Prostate gland (tissue), 2 donors: ENCODE measurements at regions not wholly inside any gene's neighbourhood (a gene's known extent, or its start where the extent isn't known, plus 50 kb on each side); places are given as distances from the start of the nearest gene placed in this dataset.

Experiments used
- DNase-seq: peaks from one replicate; pipeline ENCODE4 v3.0.0-alpha.2; 2019; ENCODE audit warnings: low spot score
- H3K27ac ChIP-seq, 2 donors: fragments of 200-600 bp; sonication (generic); 2 replicates each; pipeline ENCODE4 v1.5.1; 2017 to 2019
- H3K27me3 ChIP-seq: fragments of 200-600 bp; sonication (generic); replicated peaks from 2 replicates; pipeline ENCODE4 v1.5.1; 2019; ENCODE audit not compliant: insufficient read depth
- H3K36me3 ChIP-seq, 2 donors: fragments of 200-600 bp; sonication (generic); 1 replicate in 1 of 2; 2 replicates in 1 of 2; pipeline versions ENCODE4 v1.5.1 to v1.8.1; 2017 to 2019
- H3K4me1 ChIP-seq: fragments of 200-600 bp; sonication (generic); replicated peaks from 2 replicates; pipeline ENCODE4 v1.5.1; 2019
- H3K4me3 ChIP-seq, 2 donors: fragments of 200-600 bp; sonication (generic); 2 replicates each; pipeline ENCODE4 v1.5.1; 2017 to 2019
- H3K9me3 ChIP-seq: fragments of 200-600 bp; sonication (generic); 2 replicates; pipeline ENCODE4 v1.5.1; 2017
- CTCF ChIP-seq, 4 experiments: fragments of 200-600 bp in 2 of 4; fragments of 450-650 bp in 2 of 4; sonication (generic) in 2 of 4; IDR thresholded peaks; 1 replicate in 3 of 4; 2 replicates in 1 of 4; pipeline ENCODE4 v1.5.1; 2016 to 2019; ENCODE audit warnings: antibody characterized with exemption in 4 of 4, mild to moderate bottlenecking in 2 of 4, moderate library complexity in 2 of 4
- POLR2A ChIP-seq: fragments of 450-650 bp; IDR thresholded peaks from one replicate; pipeline ENCODE4 v1.6.1; 2016; ENCODE audit warnings: antibody characterized with exemption, mild to moderate bottlenecking
- POLR2AphosphoS5 ChIP-seq: sonication (generic); formaldehyde crosslinking; IDR thresholded peaks from one replicate; pipeline ENCODE4 v1.6.1; 2017; ENCODE audit warnings: antibody characterized with exemption
- WGBS: methylation state at CpG from one replicate; pipeline ENCODE4 v1.1.5; 2018; 5-methylcytosine and 5-hydroxymethylcytosine counted together
- intact Hi-C: fragments of 100-400 bp; cut with DNase I; formaldehyde crosslinking; loops from one replicate; pipeline ENCODE4 v1.14.2; 2022

DNA sequence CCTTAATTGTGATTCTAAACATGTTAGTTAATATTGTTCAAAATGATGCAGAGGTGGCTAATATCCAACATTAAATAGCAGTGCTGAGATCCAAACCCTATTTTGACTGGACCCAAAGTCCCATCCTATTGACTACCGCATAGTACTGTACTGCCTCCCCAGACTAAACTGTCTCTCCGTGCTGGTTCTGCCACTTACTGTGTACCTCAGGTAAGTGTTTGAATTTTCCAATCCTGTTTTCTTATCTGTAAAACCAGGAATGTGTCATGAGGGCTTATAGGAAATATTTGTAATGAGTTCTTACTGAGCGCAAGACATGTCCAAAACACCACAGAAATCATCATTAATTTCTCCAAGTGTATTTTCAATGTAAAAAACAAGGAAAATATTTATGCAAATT is 209.2 kb upstream of the CD180 start:
- no peak for DNase-seq
- intact Hi-C loops = no loop called here
- WGBS = 92% methylated on average over 3 of the region's 3 CpGs

GRCh38 chr5:67405101-67405364 is 208.4 kb upstream of the CD180 start:
- H3K4me1 ChIP-seq = no peaks in the 10 kb centered on the region
- TF ChIP-seq CTCF (IDR thresholded peaks at IDR 0.05) (no peak), POLR2AphosphoS5 (no peak), POLR2A (no peak)
- H3K9me3 ChIP-seq = no peaks in the 10 kb centered on the region
- no peak for DNase-seq
- intact Hi-C loops = no loop called here
- WGBS = 75% methylated on average over 3 of the region's 3 CpGs
- no peak overlapping the region for H3K4me3 ChIP-seq
- H3K36me3 ChIP-seq = no peaks in the 10 kb centered on the region
- H3K27ac ChIP-seq = no peak overlapping the region
- no peaks in the 10 kb centered on the region for H3K27me3 ChIP-seq

More for the DNA sequence above, 209.2 kb upstream of the CD180 start:
- H3K4me3 ChIP-seq = no peak overlapping the region
- no peaks in the 10 kb centered on the region for H3K4me1 ChIP-seq
- no peaks in the 10 kb centered on the region for H3K9me3 ChIP-seq
- H3K27ac ChIP-seq = no peak overlapping the region
- TF ChIP-seq POLR2AphosphoS5 = no peak
- TF ChIP-seq POLR2A = no peak
- TF ChIP-seq CTCF (IDR thresholded peaks at IDR 0.05) = no peak
- no peaks in the 10 kb centered on the region for H3K36me3 ChIP-seq
- no peaks in the 10 kb centered on the region for H3K27me3 ChIP-seq

GRCh38 chr5:67404256-67405100 is 207.9 kb upstream of the CD180 start:
- Histone ChIP-seq H3K4me3 (no peak overlapping the region), H3K27me3 (no peaks in the 10 kb centered on the region), H3K9me3 (no peaks in the 10 kb centered on the region), H3K27ac (no peak overlapping the region), H3K4me1 (no peaks in the 10 kb centered on the region), H3K36me3 (no peaks in the 10 kb centered on the region)
- TF ChIP-seq CTCF (IDR thresholded peaks at IDR 0.05) = no peak
- no peak for TF ChIP-seq POLR2A
- TF ChIP-seq POLR2AphosphoS5 = no peak
- intact Hi-C loops = no loop called here
- 85% methylated on average over 6 of the region's 6 CpGs for WGBS
- no peak for DNase-seq

DNA sequence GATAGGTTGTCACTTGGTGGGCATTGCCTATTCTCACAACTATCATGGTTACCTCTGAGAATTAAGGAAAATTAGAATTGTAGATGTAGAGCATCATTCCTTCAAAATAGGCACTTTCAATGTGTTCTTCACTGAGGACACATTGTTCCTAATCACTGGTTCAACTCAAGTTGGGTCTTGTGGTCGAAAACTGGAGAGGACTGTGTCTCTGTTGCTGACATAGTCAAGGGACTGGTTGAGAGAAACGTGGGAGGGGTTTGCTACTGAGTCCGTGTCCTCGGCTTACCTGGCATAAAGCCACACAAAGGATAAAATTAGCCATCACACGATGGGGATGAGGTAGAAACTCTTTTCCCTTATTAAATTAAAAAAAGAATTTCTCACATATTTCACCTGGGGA is 205.9 kb upstream of the CD180 start:
- TF ChIP-seq POLR2AphosphoS5 (no peak), POLR2A (no peak), CTCF (IDR thresholded peaks at IDR 0.05) (no peak)
- Histone ChIP-seq H3K27me3 (no peaks in the 10 kb centered on the region), H3K27ac (no peak overlapping the region), H3K9me3 (no peaks in the 10 kb centered on the region), H3K4me3 (no peak overlapping the region), H3K36me3 (no peaks in the 10 kb centered on the region), H3K4me1 (no peaks in the 10 kb centered on the region)
- no peak for DNase-seq
- WGBS = 75% methylated on average over 5 of the region's 5 CpGs
- intact Hi-C loops = no loop called here

- H3K27me3 ChIP-seq = no peaks in the 10 kb centered on the region
- no peaks in the 10 kb centered on the region for H3K36me3 ChIP-seq
- H3K4me1 ChIP-seq = no peaks in the 10 kb centered on the region
- DNase-seq = no peak
- H3K27ac ChIP-seq = no peak overlapping the region
- WGBS = 33% methylated on average over 2 of the region's 2 CpGs
- no peak for TF ChIP-seq CTCF (IDR thresholded peaks at IDR 0.05)
- TF ChIP-seq POLR2AphosphoS5 = no peak
- TF ChIP-seq POLR2A = no peak
- intact Hi-C loops = no loop called here
- no peaks in the 10 kb centered on the region for H3K9me3 ChIP-seq
- H3K4me3 ChIP-seq = no peak overlapping the region
Measured at GRCh38 chr5:67401172-67401571, 204.6 kb upstream of the CD180 start.
